Activated naive CD4-positive, alpha-beta T cell treated with anti-CD3 and anti-CD28 coated beads for 36 hours (primary cell): ENCODE measurements at regions not wholly inside any gene's neighbourhood (a gene's known extent, or its start where the extent isn't known, plus 50 kb on each side); places are given as distances from the start of the nearest gene placed in this dataset.
"Not testable (repeated sequence)": the region's sequence is repeated elsewhere in the genome, so short reads cannot be mapped to it uniquely, and the experiment has no call there.

ENCODE experiments used
- CTCF ChIA-PET: fragments of 350-600 bp; sonication (Branson Sonifier 250); formaldehyde crosslinking; loops from one replicate; lab custom pipeline; 2021; ENCODE audit warnings: antibody characterized with exemption; lab: Charles Lee
- DNase-seq: peaks from one replicate; pipeline ENCODE4 v3.0.0-alpha.2; 2020
- H3K27ac Mint-ChIP-seq: one replicate; pipeline ENCODE4 v1.8.0; 2021; ENCODE audit warnings: mild to moderate bottlenecking, mixed read lengths
- H3K27me3 Mint-ChIP-seq: one replicate; pipeline ENCODE4 v1.8.0; 2021; ENCODE audit warnings: low read depth, mixed read lengths
- H3K36me3 Mint-ChIP-seq: one replicate; pipeline ENCODE4 v1.8.0; 2021; ENCODE audit warnings: low read depth, mixed read lengths
- H3K4me1 Mint-ChIP-seq: one replicate; pipeline ENCODE4 v1.8.0; 2021; ENCODE audit warnings: low read depth, mixed read lengths
- H3K4me3 Mint-ChIP-seq: one replicate; pipeline ENCODE4 v1.8.0; 2021; ENCODE audit warnings: mild to moderate bottlenecking, moderate library complexity, mixed read lengths
- H3K9me3 Mint-ChIP-seq: one replicate; pipeline ENCODE4 v1.8.0; 2021; ENCODE audit warnings: mixed read lengths
- intact Hi-C: fragments of 100-400 bp; cut with micrococcal nuclease; formaldehyde crosslinking; loops from one replicate; pipeline ENCODE4 v1.15.1; 2023

DNA sequence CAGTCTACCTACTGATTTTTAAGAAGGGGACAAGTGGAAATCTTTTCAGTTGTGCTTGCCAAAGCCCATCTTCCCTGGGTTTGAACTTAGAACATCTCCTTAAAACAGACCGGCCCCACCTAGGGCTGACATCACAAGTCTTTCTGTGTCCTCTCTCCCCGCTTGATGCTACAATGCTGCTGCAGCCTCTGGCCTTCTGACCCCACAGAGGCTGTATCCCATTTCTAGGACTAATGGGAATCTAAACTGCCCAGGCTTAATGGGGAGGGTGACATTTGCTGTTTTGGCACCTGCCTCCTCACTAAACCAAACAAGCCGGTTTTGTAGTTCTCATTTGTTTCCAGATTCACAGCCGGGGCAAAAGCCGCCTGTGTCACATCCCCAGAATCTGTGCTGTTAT lies 121.3 kb upstream of the CADM1 start:
- Mint-ChIP-seq H3K4me1 (no peaks in the 10 kb centered on the region), H3K36me3 (no peaks in the 10 kb centered on the region), H3K27me3 (peaks cover 2% of the 10 kb centered on the region), H3K9me3 (no peaks in the 10 kb centered on the region), H3K4me3 (no peak overlapping the region), H3K27ac (no peak overlapping the region)
- no peak for DNase-seq
- intact Hi-C loops, result no loop called here
- CTCF ChIA-PET, result no interaction called here

DNA sequence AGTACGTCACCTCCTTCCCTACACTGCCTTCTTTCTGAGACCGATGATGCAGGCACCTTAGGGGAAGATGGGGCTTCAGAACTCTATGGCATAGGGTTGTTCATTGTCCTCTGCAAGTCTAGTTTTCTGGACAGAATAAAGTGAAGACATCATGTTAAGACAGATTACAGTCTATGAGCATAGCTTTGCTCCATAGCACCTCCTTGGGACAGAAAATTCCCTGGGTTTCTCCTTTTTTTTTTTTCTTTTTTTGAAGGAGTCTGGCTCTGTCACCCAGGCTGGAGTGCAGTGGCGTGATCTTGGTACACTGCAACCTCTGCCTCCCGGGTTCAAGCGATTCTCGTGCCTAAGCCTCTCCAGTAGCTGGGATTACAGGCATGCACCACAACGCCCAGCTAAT lies 119.8 kb upstream of the CADM1 start:
- Mint-ChIP-seq H3K36me3 (no peaks in the 10 kb centered on the region), H3K27me3 (no peaks in the 10 kb centered on the region), H3K4me3 (no peak overlapping the region), H3K27ac (no peak overlapping the region), H3K9me3 (no peaks in the 10 kb centered on the region), H3K4me1 (no peaks in the 10 kb centered on the region)
- DNase-seq, result no peak
- CTCF ChIA-PET, result no interaction called here
- intact Hi-C loops, result no loop called here

DNA sequence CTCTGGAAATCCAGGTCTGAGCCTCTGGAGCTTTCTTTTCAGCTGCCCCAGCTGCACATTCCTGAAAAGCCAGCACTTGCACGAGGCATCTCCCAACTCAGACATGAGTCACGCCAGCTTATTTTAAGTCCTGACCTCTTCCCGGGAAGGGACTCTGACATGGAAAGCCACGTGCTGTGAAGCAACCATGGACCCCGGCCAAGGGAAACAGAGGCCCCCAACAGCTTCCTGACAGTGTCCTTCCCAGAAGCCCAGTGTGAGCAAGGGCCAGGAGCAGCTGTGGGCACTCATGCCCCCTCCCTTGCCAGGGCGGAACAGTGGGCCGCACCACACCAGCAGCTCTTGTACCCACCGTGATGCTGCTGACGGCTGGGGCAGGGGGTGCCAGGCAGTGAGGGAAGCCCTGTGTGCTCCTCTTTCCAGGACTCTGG lies 118.8 kb upstream of the CADM1 start:
- H3K4me1 Mint-ChIP-seq, result no peaks in the 10 kb centered on the region
- CTCF ChIA-PET, result interaction anchor here (0.7 kb wide), 1 partner anchor 847 kb away, joined by 5 read pairs; no protein-coding TSS in a partner anchor
- intact Hi-C loops, result no loop called here
- no peak overlapping the region for H3K27ac Mint-ChIP-seq
- no peak for DNase-seq
- no peaks in the 10 kb centered on the region for H3K36me3 Mint-ChIP-seq
- H3K4me3 Mint-ChIP-seq, result no peak overlapping the region
- H3K9me3 Mint-ChIP-seq, result no peaks in the 10 kb centered on the region
- H3K27me3 Mint-ChIP-seq, result no peaks in the 10 kb centered on the region

DNA sequence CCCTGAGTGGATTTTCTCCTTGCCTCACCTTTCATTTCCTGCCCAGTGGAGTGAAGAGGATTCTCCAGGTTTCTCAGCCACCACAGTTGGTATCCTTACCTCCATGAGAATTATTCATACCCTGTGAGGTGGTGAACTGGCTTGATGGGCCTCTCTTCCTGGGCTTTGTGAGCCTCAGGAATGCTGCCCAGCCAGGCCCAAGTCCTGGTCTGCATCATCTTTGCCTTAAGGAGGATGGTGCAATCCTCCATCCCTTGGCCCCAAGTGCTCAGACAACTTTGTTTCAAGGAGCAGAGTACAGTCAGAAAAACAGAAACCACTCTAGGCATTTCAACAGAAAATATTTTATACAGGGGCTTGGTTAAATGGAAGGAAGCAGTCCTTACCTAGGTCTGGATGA lies 114.2 kb upstream of the CADM1 start:
- no peaks in the 10 kb centered on the region for H3K27me3 Mint-ChIP-seq
- CTCF ChIA-PET, result no interaction called here
- no peaks in the 10 kb centered on the region for H3K4me1 Mint-ChIP-seq
- H3K4me3 Mint-ChIP-seq, result no peak overlapping the region
- no peak for DNase-seq
- no peaks in the 10 kb centered on the region for H3K36me3 Mint-ChIP-seq
- intact Hi-C loops, result no loop called here
- H3K27ac Mint-ChIP-seq, result no peak overlapping the region
- H3K9me3 Mint-ChIP-seq, result peaks cover 1% of the 10 kb centered on the region

DNA sequence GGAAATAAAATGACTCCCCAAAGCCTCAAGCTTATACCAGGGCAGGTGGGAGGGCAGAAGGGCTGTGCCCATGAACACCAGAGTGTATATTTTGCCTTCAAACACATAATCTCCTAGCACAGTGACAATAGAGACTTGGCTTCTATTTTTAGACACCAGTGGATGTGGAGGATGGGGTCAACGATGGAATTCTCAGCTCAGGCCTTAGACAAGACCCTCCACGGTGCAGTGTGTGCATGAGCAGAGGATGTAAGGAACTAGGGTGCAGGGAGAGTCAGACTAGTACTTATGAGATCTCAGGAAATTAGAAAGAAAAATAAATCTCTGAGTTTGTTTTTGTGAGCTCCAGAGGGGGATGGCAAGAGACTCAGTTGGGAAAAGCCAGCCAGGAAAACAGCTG lies 113.6 kb upstream of the CADM1 start:
- peaks cover 1% of the 10 kb centered on the region for H3K9me3 Mint-ChIP-seq
- H3K4me1 Mint-ChIP-seq, result no peaks in the 10 kb centered on the region
- intact Hi-C loops, result no loop called here
- no peaks in the 10 kb centered on the region for H3K36me3 Mint-ChIP-seq
- CTCF ChIA-PET, result no interaction called here
- no peak overlapping the region for H3K4me3 Mint-ChIP-seq
- no peaks in the 10 kb centered on the region for H3K27me3 Mint-ChIP-seq
- no peak for DNase-seq
- no peak overlapping the region for H3K27ac Mint-ChIP-seq

DNA sequence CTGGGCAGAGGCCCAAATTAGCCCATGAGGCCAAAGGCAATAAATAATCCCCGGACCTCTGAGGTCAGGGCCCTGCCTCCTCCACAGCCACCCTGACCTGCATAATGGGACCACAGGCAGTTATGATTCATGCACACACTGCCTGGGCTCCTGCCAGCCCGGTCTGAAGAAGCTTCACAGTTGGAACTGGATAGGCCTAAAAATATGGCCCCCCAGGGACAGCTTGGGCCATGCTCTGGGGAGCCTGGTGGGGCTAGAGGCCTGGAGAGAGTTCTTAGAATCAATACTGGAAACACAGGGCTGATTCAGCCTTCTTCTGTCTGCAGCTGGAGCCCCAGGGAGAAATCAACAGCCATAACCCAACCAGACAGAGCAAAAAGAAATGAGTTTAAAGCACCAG lies 112.8 kb upstream of the CADM1 start:
- Mint-ChIP-seq H3K27ac (no peak overlapping the region), H3K4me3 (no peak overlapping the region), H3K9me3 (peaks cover 1% of the 10 kb centered on the region), H3K27me3 (no peaks in the 10 kb centered on the region), H3K36me3 (no peaks in the 10 kb centered on the region), H3K4me1 (no peaks in the 10 kb centered on the region)
- DNase-seq, result no peak
- intact Hi-C loops, result no loop called here
- CTCF ChIA-PET, result no interaction called here

DNA sequence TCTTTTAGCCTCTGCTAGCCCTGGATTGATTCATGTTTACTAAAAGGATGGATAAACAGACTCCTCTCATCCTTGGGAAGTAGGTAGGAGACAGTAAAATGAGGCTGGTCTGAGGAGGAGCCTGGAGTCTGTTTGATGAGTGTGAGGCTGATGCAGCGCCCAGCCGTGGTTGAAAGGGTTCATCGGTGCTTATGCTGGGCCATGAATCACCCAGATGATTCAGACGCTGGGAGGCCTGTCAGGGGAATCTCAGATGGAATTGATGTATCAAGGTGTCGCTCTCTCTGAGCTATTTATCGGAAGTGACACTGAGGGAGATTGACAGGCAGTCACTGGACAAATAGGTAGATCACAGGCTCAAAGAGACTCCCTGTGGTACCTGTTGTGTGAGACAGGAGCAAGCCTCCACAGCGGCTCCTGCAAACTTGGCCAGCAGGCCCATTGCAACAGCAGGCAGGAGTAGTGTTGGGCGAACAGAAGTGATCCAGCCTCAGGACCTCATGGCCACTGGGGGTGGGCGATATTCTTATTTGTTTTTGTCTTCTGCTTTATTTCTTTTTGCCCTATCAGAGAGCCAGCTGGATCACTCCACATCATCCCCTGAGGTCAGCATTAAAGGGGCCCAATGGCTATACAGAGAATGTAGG lies 109.9 kb upstream of the CADM1 start:
- intact Hi-C loops, result no loop called here
- H3K9me3 Mint-ChIP-seq, result peaks cover 3% of the 10 kb centered on the region
- H3K27me3 Mint-ChIP-seq, result peaks cover 2% of the 10 kb centered on the region
- no peaks in the 10 kb centered on the region for H3K36me3 Mint-ChIP-seq
- no peak for DNase-seq
- CTCF ChIA-PET, result no interaction called here
- H3K27ac Mint-ChIP-seq, result no peak overlapping the region
- no peak overlapping the region for H3K4me3 Mint-ChIP-seq
- H3K4me1 Mint-ChIP-seq, result no peaks in the 10 kb centered on the region

DNA sequence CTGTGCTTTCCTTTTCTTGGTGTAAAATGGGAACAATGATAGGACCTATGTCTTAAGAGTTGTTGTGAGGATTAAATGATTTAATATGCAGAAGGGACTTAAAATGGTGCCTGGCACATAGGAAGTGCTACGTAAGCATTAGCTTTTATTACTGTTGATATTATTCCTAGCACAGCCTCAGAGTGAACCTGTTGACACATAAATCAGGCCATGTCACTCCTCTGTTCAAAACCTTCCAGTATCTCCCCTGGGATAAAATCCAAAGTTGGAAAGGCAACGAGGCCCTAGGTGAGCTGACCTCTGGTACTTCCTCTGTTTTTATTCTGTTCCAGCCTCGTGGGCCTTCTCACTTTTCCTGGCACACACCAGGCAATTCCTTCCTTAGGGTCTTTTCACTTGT lies 108.8 kb upstream of the CADM1 start:
- Mint-ChIP-seq H3K9me3 (peaks cover 3% of the 10 kb centered on the region), H3K27ac (no peak overlapping the region), H3K36me3 (no peaks in the 10 kb centered on the region), H3K27me3 (peaks cover 2% of the 10 kb centered on the region), H3K4me3 (no peak overlapping the region), H3K4me1 (no peaks in the 10 kb centered on the region)
- no peak for DNase-seq
- CTCF ChIA-PET, result interaction anchor here (0.5 kb wide), 1 partner anchor 41 kb away, joined by 3 read pairs; no protein-coding TSS in a partner anchor
- intact Hi-C loops, result no loop called here

DNA sequence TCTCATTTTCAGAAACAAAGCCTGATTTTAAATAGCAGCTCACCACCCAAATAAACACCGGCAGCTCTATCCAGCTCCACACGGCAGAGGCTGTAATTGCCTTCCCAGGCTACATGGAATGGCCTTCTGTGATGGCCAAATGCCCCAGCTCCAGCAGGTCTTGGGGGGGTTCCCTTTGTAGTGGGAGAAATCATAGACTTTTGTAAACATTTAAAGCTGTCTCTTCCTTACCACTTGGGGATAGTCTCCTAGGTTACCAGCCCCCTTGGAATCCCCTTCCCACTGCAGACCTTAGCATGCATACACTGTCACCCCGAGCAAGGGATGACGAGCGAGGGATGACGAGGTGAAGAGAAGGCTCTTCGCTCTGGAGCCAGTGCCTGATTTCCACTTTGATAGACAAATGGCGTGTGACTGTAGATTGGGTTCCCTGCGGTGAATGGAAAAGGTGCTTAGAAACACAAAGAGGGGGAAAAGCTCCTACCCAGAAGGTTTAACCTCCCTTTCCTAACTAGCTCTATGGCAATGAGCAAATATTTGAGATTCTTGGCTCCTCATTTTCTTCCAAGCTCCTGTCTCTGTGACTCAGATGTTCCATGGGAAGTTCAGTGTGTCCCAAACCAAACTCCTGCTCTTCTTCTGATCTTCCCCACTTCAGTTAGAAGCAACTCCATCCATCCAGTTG lies 108.0 kb upstream of the CADM1 start:
- DNase-seq, result no peak
- Mint-ChIP-seq H3K4me3 (no peak overlapping the region), H3K4me1 (no peaks in the 10 kb centered on the region), H3K36me3 (no peaks in the 10 kb centered on the region), H3K27me3 (peaks cover 2% of the 10 kb centered on the region), H3K27ac (no peak overlapping the region), H3K9me3 (peaks cover 1% of the 10 kb centered on the region)
- CTCF ChIA-PET, result no interaction called here
- intact Hi-C loops, result no loop called here

DNA sequence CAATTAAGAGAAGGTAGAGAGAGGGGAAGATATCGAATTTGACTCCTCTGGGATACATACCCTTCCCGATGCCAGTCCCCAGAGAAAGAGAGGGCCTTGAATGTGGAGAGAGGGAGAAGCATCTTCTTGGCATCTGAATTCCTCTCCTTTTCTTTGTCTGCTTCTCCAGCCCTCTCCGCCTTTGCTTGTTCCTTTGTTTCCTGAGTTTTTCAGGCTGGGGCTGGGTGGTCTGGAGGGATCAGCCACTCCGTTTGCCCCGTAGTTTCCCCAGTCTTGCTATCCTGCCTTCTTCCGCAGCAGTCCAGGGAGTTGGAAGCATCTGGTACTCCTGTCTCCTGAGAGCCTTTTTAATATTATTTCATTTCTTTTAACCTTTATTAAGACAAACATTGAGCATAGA lies 107.1 kb upstream of the CADM1 start:
- Mint-ChIP-seq H3K9me3 (peaks cover 1% of the 10 kb centered on the region), H3K4me3 (no peak overlapping the region), H3K36me3 (no peaks in the 10 kb centered on the region), H3K27me3 (peaks cover 2% of the 10 kb centered on the region), H3K4me1 (no peaks in the 10 kb centered on the region), H3K27ac (no peak overlapping the region)
- DNase-seq, result no peak
- intact Hi-C loops, result no loop called here
- CTCF ChIA-PET, result no interaction called here

DNA sequence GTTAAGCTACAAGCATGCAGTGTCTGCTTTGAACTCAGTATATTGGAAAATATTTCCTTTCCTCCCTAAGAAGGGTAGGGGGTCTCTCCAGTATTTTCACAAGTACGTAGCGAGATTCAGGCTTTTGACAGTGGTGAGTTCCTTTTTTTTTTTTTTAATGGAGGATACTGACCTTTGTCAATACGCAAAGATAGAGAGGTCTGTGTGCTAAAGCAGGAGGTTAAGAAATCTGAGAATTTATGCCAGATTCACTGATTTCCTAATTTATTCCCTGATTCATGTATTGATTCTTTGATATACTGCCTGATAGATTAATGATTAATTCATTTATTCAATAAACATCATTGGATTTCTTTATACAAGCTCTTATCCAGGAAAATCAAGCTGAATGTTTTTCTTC lies 106.7 kb upstream of the CADM1 start:
- H3K36me3 Mint-ChIP-seq, result no peaks in the 10 kb centered on the region
- H3K4me3 Mint-ChIP-seq, result no peak overlapping the region
- H3K27me3 Mint-ChIP-seq, result peaks cover 2% of the 10 kb centered on the region
- CTCF ChIA-PET, result no interaction called here
- no peak for DNase-seq
- intact Hi-C loops, result no loop called here
- no peaks in the 10 kb centered on the region for H3K4me1 Mint-ChIP-seq
- no peak overlapping the region for H3K27ac Mint-ChIP-seq
- peaks cover 1% of the 10 kb centered on the region for H3K9me3 Mint-ChIP-seq

DNA sequence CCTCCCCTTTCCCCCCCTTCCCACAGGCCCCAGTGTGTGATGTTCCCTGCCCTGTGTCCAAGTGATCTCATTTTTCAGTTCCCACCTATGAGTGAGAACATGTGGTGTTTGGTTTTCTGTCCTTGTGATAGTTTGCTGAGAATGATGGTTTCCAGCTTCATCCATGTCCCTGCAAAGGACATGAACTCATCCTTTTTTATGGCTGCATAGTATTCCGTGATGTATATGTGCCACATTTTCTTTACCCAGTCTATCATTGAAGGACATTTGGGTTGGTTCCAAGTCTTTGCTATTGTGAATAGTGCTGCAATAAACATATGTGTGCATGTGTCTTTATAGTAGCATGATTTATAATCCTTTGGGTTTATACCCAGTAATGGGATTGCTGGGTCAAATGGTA lies 106.0 kb upstream of the CADM1 start:
- DNase-seq, intact Hi-C loops, H3K9me3 Mint-ChIP-seq, H3K4me3 Mint-ChIP-seq, H3K4me1 Mint-ChIP-seq, H3K27me3 Mint-ChIP-seq, H3K27ac Mint-ChIP-seq, CTCF ChIA-PET, H3K36me3 Mint-ChIP-seq: not testable (repeated sequence)

DNA sequence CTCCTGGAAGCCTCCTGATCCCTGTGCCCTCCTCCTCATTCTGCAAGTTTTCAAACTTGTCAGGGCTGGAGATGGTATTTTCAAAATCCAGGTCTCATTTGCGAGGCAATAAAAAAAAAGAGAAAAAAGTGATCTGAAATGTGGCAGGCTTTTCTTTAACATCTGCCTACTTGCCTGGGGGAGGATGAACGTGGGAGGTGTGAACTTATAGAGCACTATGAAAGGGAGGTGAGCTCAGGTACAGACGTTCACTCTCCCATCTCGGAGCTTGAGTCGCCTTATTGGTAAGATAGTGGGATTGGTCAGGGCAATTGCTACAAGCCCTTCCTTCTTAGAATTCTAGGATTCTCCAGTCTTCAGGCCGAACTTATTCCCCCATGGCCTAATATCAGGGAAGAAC lies 104.8 kb upstream of the CADM1 start:
- no peak for DNase-seq
- Mint-ChIP-seq H3K9me3 (peaks cover 1% of the 10 kb centered on the region), H3K36me3 (no peaks in the 10 kb centered on the region), H3K4me3 (no peak overlapping the region), H3K27me3 (peaks cover 2% of the 10 kb centered on the region), H3K27ac (no peak overlapping the region), H3K4me1 (no peaks in the 10 kb centered on the region)
- CTCF ChIA-PET, result no interaction called here
- intact Hi-C loops, result no loop called here
